Erythroblast (primary cell): ENCODE measurements at regions not wholly inside any gene's neighbourhood (a gene's known extent, or its start where the extent isn't known, plus 50 kb on each side); places are given as distances from the start of the nearest gene placed in this dataset.

Source experiments
- GATA1 ChIP-seq: IDR thresholded peaks from 2 replicates; pipeline ENCODE4 v1.6.1; 2011; ENCODE audit warnings: low read depth, mild to moderate bottlenecking, control low read depth, low read length, moderate library complexity
- POLR2A ChIP-seq: IDR thresholded peaks from 2 replicates; pipeline ENCODE4 v1.6.1; 2011; ENCODE audit warnings: mild to moderate bottlenecking, low read length

GRCh38 chr2:45180033-45180746 is 170.9 kb upstream of the SIX2 start:
- TF ChIP-seq POLR2A, result no peak
- TF ChIP-seq GATA1, result no peak
